DND-41 (cell line): ENCODE measurements at regions not wholly inside any gene's neighbourhood (a gene's known extent, or its start where the extent isn't known, plus 50 kb on each side); places are given as distances from the start of the nearest gene placed in this dataset.
"Not testable (repeated sequence)": the region's sequence is repeated elsewhere in the genome, so short reads cannot be mapped to it uniquely, and the experiment has no call there.

Experiments
- ATAC-seq: fragments of 200-7000 bp; cut with Tn5 transposase; 3 replicates; pipeline ENCODE4 v1.9.1; 2021; ENCODE audit warnings: low read depth; ENCODE audit not compliant: insufficient read depth
- DNase-seq: peaks from one replicate; pipeline ENCODE4 v3.0.0-alpha.2; 2020
- H2AFZ ChIP-seq: 2 replicates; pipeline ENCODE4 v1.6.0; 2012; ENCODE audit warnings: low read depth, low read length
- H3K27ac ChIP-seq: 2 replicates; pipeline ENCODE4 v1.5.1; 2012; ENCODE audit warnings: low read length, inconsistent platforms
- H3K27me3 ChIP-seq: fragments of 200-600 bp; sonication (generic); 2 replicates; pipeline ENCODE4 v1.6.0; 2012; ENCODE audit warnings: low read length, mild to moderate bottlenecking, inconsistent platforms; ENCODE audit not compliant: insufficient read depth, poor library complexity
- H3K36me3 ChIP-seq: 2 replicates; pipeline ENCODE4 v1.5.1; 2012; ENCODE audit warnings: low read length, inconsistent platforms; ENCODE audit not compliant: insufficient read depth
- H3K4me1 ChIP-seq: 2 replicates; pipeline ENCODE4 v1.5.1; 2012; ENCODE audit warnings: mild to moderate bottlenecking, low read length; ENCODE audit not compliant: insufficient read depth
- H3K4me2 ChIP-seq: 2 replicates; pipeline ENCODE4 v1.6.0; 2012; ENCODE audit warnings: mild to moderate bottlenecking, moderate library complexity, low read length, inconsistent platforms; ENCODE audit not compliant: insufficient read depth
- H3K4me3 ChIP-seq, 2 experiments: fragments of 200-600 bp in 1 of 2; shearing (Covaris generic) in 1 of 2; 2 replicates each; pipeline ENCODE4 v1.5.1; 2012 to 2016; ENCODE audit warnings: inconsistent platforms in 2 of 2, low read length in 2 of 2, mild to moderate bottlenecking in 2 of 2, low read depth in 1 of 2, moderate library complexity in 1 of 2
- H3K79me2 ChIP-seq: 2 replicates; pipeline ENCODE4 v1.6.0; 2012; ENCODE audit warnings: low read length, inconsistent platforms; ENCODE audit not compliant: insufficient read depth
- H3K9ac ChIP-seq: 2 replicates; pipeline ENCODE4 v1.6.0; 2012; ENCODE audit warnings: low read depth, mild to moderate bottlenecking, inconsistent platforms, low read length, moderate library complexity
- H3K9me3 ChIP-seq: 2 replicates; pipeline ENCODE4 v1.5.1; 2012; ENCODE audit warnings: low read length, moderate library complexity, mild to moderate bottlenecking, inconsistent platforms; ENCODE audit not compliant: insufficient read depth, severe bottlenecking
- H4K20me1 ChIP-seq: 2 replicates; pipeline ENCODE4 v1.6.0; 2012; ENCODE audit warnings: low read length; ENCODE audit not compliant: insufficient read depth
- TF ChIP-seq, protein P1 (sequence below): IDR thresholded peaks from 2 replicates; pipeline ENCODE4 v1.5.1; 2012; ENCODE audit warnings: borderline replicate concordance, low read length, moderate library complexity, mild to moderate bottlenecking; ENCODE audit not compliant: poor library complexity, severe bottlenecking; ENCODE audit errors: extremely low read depth

DNA sequence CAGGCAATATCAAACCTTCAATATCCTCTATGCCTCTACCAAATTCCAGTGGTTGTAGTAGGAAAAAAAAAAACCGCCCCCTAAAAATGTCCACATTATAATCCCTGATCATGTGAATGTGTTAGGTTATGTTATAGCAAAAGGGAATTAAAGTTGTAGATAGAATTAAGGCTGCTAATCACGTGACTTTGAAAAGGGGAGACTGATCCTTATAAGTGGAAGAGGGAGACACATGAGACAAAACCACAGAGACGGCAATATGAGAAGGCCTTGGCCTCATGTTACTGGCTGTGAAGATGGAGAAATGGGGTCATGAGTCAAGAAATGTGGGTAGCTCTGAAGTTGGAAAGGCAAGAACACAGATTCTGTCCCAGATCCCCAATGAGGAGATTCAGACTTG is 1711.3 kb downstream of the KHDRBS2 start:
- not testable (repeated sequence) for H2AFZ ChIP-seq, H3K9me3 ChIP-seq, ATAC-seq, H3K4me1 ChIP-seq, H3K4me3 ChIP-seq, H3K9ac ChIP-seq, H3K79me2 ChIP-seq, H4K20me1 ChIP-seq, H3K36me3 ChIP-seq, H3K27ac ChIP-seq, H3K4me2 ChIP-seq, H3K27me3 ChIP-seq, DNase-seq

DNA sequence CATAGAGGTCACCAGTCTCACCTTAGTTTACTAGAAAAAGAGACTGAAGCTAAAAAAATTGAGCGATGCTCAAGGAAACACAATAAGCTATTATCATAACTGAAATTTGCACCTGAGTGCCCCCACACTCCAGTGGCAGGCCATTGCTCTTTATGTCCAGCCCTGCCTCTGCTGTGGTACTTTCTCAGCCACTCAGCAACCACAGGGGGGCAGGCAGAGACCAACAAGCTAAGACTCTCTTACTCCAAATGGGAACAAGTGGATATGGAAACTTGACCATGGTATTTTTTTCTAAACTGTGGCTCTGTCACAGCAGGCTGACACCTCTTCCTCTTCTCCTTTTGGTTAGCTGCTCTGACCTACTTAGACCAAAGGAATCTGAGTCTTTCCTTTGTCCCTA is 1713.4 kb downstream of the KHDRBS2 start:
- not testable (repeated sequence) for H3K27me3 ChIP-seq, H3K9me3 ChIP-seq, H3K79me2 ChIP-seq, H3K4me1 ChIP-seq, DNase-seq, H4K20me1 ChIP-seq, H3K4me3 ChIP-seq, H3K4me2 ChIP-seq, ATAC-seq, H2AFZ ChIP-seq, H3K27ac ChIP-seq, H3K36me3 ChIP-seq, H3K9ac ChIP-seq

DNA sequence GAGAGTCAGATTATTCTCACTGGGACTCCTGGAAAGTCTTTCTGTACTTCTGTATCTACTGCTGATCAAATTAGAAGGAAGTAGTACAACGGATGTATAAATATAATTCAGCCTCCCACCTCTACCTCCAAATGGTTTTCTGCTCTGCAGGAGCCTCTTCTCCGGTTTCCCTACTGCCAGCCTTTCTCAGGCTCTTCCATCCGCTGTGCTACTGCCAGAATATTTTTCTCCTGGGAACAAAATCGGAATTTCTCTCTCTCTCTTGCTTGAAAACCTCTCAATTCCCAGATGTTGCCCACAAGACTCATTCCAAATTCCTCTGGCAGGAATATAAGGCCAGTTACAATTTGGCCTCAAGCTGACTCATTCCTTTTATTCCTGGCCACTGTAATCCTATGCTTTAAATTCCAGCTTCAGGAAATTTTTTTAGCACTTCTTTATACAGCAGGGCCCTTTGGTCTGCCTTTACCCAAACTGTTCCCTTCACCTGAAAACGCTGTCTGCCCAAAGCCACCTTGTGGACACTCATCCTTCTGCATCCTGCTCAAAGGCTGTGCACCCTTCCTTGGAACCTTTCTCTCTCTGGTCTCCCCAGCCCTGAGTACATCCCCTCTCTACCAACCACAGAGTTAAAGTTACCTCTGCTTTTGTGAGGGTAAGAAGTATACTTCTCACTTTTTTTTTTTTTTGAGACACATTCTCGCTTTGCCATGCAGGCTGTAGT is 1714.6 kb downstream of the KHDRBS2 start:
- not testable (repeated sequence) for H4K20me1 ChIP-seq, H2AFZ ChIP-seq, DNase-seq, H3K27ac ChIP-seq, H3K27me3 ChIP-seq, H3K79me2 ChIP-seq, H3K4me2 ChIP-seq, H3K36me3 ChIP-seq, H3K4me3 ChIP-seq, H3K4me1 ChIP-seq, H3K9ac ChIP-seq, H3K9me3 ChIP-seq
- TF ChIP-seq, protein P1, sequence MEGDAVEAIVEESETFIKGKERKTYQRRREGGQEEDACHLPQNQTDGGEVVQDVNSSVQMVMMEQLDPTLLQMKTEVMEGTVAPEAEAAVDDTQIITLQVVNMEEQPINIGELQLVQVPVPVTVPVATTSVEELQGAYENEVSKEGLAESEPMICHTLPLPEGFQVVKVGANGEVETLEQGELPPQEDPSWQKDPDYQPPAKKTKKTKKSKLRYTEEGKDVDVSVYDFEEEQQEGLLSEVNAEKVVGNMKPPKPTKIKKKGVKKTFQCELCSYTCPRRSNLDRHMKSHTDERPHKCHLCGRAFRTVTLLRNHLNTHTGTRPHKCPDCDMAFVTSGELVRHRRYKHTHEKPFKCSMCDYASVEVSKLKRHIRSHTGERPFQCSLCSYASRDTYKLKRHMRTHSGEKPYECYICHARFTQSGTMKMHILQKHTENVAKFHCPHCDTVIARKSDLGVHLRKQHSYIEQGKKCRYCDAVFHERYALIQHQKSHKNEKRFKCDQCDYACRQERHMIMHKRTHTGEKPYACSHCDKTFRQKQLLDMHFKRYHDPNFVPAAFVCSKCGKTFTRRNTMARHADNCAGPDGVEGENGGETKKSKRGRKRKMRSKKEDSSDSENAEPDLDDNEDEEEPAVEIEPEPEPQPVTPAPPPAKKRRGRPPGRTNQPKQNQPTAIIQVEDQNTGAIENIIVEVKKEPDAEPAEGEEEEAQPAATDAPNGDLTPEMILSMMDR = peak; percentile 30
- peak; percentile 55; the same call in 1 of the 3 replicates for ATAC-seq

DNA sequence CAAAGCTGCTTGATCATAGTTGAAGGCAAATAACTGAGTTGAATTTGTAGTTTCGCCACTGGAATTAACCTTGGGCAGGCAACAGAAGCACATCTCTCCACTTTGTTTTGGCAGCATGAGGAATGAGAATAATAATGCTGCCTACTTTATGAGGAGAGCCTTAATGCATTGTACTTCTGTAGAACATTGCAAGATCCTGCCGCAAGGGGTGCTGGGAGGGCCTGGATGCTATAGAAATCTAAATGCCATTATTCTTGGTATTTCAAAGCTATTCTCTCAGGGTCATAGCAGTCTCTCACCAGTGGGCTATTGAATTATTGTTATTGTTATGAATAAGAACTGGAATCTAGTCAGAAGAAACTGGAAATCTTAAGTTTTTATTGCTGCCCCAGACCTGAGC is 1715.4 kb downstream of the KHDRBS2 start:
- not testable (repeated sequence) for H3K9me3 ChIP-seq, H2AFZ ChIP-seq, DNase-seq, ATAC-seq, H3K9ac ChIP-seq, H3K4me3 ChIP-seq, H3K36me3 ChIP-seq, H3K4me1 ChIP-seq, H3K27ac ChIP-seq, H3K79me2 ChIP-seq, H4K20me1 ChIP-seq, H3K27me3 ChIP-seq, H3K4me2 ChIP-seq

DNA sequence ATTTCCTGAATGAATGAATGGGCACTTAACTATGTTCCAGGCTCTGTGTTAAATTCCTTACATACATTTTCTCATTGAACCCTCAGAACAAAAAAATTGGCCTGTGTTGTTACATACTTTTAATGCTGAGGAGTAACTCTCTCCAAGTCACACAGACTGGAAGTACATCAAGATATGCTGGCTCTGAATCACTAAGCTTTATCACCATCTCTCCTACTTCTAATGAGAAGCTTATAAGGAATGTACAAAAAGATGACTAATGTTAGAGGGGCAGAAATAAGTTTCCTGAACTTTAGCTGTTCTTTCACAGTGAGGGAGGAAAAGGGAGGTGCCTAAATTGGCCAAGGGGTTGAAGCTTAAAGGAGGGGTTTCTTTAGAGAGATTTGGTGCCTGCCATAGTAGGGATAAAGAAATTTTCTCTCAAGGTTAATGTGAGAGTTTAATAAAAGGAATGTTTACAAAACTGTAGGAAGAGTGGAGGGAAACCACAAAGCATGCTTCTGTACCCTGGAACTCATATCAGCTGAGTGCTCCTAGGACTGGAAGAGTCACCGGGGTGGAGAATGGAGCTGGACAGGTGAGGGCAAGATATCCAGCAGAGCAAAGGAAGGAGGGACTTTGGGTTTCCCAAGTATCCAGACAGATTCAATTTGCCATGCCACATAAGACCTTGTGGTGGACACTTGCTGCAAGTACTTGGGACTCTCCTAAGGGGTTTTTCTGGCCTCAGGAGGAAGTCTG is 1718.4 kb downstream of the KHDRBS2 start:
- H3K27me3 ChIP-seq, H3K9ac ChIP-seq, H3K4me3 ChIP-seq, H3K9me3 ChIP-seq, H3K79me2 ChIP-seq, H3K27ac ChIP-seq, H3K4me2 ChIP-seq, DNase-seq, H2AFZ ChIP-seq, H4K20me1 ChIP-seq, H3K36me3 ChIP-seq, ATAC-seq, H3K4me1 ChIP-seq: not testable (repeated sequence)

DNA sequence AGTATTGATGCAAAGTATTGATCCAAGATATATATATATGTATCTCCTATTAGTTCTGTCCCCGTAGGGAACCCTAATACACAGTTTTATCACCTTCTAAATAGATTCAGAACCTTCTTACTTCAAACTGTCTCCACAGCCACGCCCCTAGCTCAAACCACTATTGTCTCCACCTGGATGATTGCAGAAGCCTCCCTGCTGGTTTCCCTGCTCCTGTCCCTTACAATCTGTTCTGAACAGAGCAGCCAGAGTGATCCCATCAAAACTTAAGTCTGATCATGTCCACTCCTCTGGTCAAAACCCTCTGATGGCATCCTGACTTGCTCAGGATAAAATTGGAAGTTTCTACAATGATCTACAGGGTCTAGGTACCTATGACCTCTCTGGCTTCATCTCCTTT is 1719.6 kb downstream of the KHDRBS2 start:
- not testable (repeated sequence) for H3K4me2 ChIP-seq, H4K20me1 ChIP-seq, H3K4me1 ChIP-seq, H3K4me3 ChIP-seq, H3K9me3 ChIP-seq, H3K27ac ChIP-seq, ATAC-seq, H3K27me3 ChIP-seq, H3K36me3 ChIP-seq, H3K79me2 ChIP-seq, H3K9ac ChIP-seq, H2AFZ ChIP-seq, DNase-seq

DNA sequence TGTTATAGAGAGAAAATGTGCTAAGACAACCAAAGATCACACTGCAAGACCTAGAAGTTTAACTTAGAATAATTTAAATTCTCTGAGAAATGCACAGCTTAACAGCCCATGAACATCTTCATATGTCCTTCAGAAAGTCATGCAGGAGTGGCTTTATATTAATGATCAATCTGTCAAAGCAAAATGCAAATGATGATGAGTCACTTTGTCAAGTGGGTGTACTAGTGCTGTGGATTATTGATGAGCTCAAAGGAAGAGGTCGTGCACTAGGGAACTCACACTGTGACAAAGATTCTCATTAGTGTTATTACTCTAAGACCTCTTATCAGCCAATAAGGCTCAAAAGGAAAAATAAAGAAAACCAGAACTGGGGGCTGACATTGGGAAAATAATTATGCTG is 1726.3 kb downstream of the KHDRBS2 start:
- not testable (repeated sequence) for ATAC-seq, DNase-seq, H3K9me3 ChIP-seq, H3K9ac ChIP-seq, H2AFZ ChIP-seq, H3K4me3 ChIP-seq, H3K27ac ChIP-seq, H3K27me3 ChIP-seq, H3K4me1 ChIP-seq, H3K36me3 ChIP-seq, H3K79me2 ChIP-seq, H4K20me1 ChIP-seq, H3K4me2 ChIP-seq
